WTC11 (cell line): ENCODE measurements at regions not wholly inside any gene's neighbourhood (a gene's known extent, or its start where the extent isn't known, plus 50 kb on each side); places are given as distances from the start of the nearest gene placed in this dataset.

ENCODE experiments used
- ATAC-seq: fragments of 200-7000 bp; cut with Tn5 transposase; 2 replicates; pipeline ENCODE4 v1.10.0; 2021; ENCODE audit warnings: mild to moderate bottlenecking, moderate library complexity
- CTCF ChIA-PET: fragments of 300-600 bp; sonication (Branson Sonifier 250); formaldehyde crosslinking; loops from one replicate; lab custom pipeline; 2021; ENCODE audit warnings: antibody characterized with exemption; lab: Charles Lee
- POLR2A ChIA-PET: fragments of 350-600 bp; sonication (Branson Sonifier 250); formaldehyde crosslinking; loops from one replicate; lab custom pipeline; 2021; ENCODE audit warnings: antibody characterized with exemption; lab: Charles Lee
- DNase-seq: peaks from one replicate; pipeline ENCODE4 v3.0.0; 2021; ENCODE audit warnings: low spot score
- H3K27ac Mint-ChIP-seq: 2 replicates; pipeline ENCODE4 v1.8.0; 2021; ENCODE audit warnings: mixed read lengths
- H3K27me3 Mint-ChIP-seq: 2 replicates; pipeline ENCODE4 v1.8.0; 2021; ENCODE audit warnings: low read depth, mild to moderate bottlenecking, moderate library complexity, mixed read lengths
- H3K36me3 Mint-ChIP-seq: 2 replicates; pipeline ENCODE4 v1.8.0; 2021; ENCODE audit warnings: mixed read lengths
- H3K4me1 Mint-ChIP-seq: 2 replicates; pipeline ENCODE4 v1.8.0; 2022; ENCODE audit warnings: mixed read lengths
- H3K4me3 Mint-ChIP-seq: 2 replicates; pipeline ENCODE4 v1.8.0; 2021; ENCODE audit warnings: mild to moderate bottlenecking, moderate library complexity, mixed read lengths
- H3K9me3 Mint-ChIP-seq: 2 replicates; pipeline ENCODE4 v1.8.0; 2021; ENCODE audit warnings: mixed read lengths
- ARID4B ChIP-seq: sonication (generic); formaldehyde crosslinking; IDR thresholded peaks from 2 replicates; pipeline ENCODE4 v1.8.0; 2023; ENCODE audit warnings: missing genetic modification reagents, mild to moderate bottlenecking, borderline replicate concordance
- ATF3 ChIP-seq: sonication (generic); formaldehyde crosslinking; conservative IDR thresholded peaks from 2 replicates; pipeline ENCODE4 v1.8.1; 2022; ENCODE audit warnings: mild to moderate bottlenecking, missing genetic modification reagents
- ESRRA ChIP-seq: sonication (generic); formaldehyde crosslinking; IDR thresholded peaks from 2 replicates; pipeline ENCODE4 v1.8.1; 2022; ENCODE audit warnings: mild to moderate bottlenecking, missing genetic modification reagents, borderline replicate concordance
- FOXJ3 ChIP-seq: sonication (generic); formaldehyde crosslinking; IDR thresholded peaks from 2 replicates; pipeline ENCODE4 v1.9.0; 2021; ENCODE audit warnings: missing genetic modification reagents, mild to moderate bottlenecking, borderline replicate concordance
- JUN ChIP-seq: sonication (generic); formaldehyde crosslinking; IDR thresholded peaks from 2 replicates; pipeline ENCODE4 v1.8.0; 2023; ENCODE audit warnings: mild to moderate bottlenecking, missing genetic modification reagents
- MAX ChIP-seq: sonication (generic); formaldehyde crosslinking; IDR thresholded peaks from 2 replicates; pipeline ENCODE4 v1.8.0; 2022; ENCODE audit warnings: mild to moderate bottlenecking, missing genetic modification reagents
- MLX ChIP-seq: sonication (generic); formaldehyde crosslinking; IDR thresholded peaks from 2 replicates; pipeline ENCODE4 v1.8.1; 2023; ENCODE audit warnings: mild to moderate bottlenecking, missing genetic modification reagents, moderate library complexity
- PRDM15 ChIP-seq: sonication (generic); formaldehyde crosslinking; IDR thresholded peaks from 2 replicates; pipeline ENCODE4 v1.8.0; 2022; ENCODE audit warnings: missing genetic modification reagents
- SMAD4 ChIP-seq: sonication (generic); formaldehyde crosslinking; IDR thresholded peaks from 2 replicates; pipeline ENCODE4 v1.8.0; 2022; ENCODE audit warnings: mild to moderate bottlenecking, missing genetic modification reagents
- ZMAT4 ChIP-seq: fragments of 250-450 bp; sonication (Bioruptor Pico); IDR thresholded peaks from 2 replicates; pipeline ENCODE4 v1.9.0; 2021; ENCODE audit warnings: mild to moderate bottlenecking
- ZNF138 ChIP-seq: sonication (generic); formaldehyde crosslinking; conservative IDR thresholded peaks from 2 replicates; pipeline ENCODE4 v1.8.1; 2022; ENCODE audit warnings: mild to moderate bottlenecking, moderate library complexity, missing genetic modification reagents
- ZNF281 ChIP-seq: sonication (generic); formaldehyde crosslinking; IDR thresholded peaks from 2 replicates; pipeline ENCODE4 v1.8.0; 2023; ENCODE audit warnings: mild to moderate bottlenecking, missing genetic modification reagents

GRCh38 chr13:76004416-76004815 is 368.3 kb downstream of the LMO7 start (continued):
- TF ChIP-seq ARID4B (CRISPR knock-in tag) (no peak), ZNF138 (CRISPR knock-in tag) (no peak), PRDM15 (CRISPR knock-in tag) (no peak)

GRCh38 chr13:76000131-76000530 is 364.0 kb downstream of the LMO7 start:
- ChIA-PET CTCF (no interaction called here), POLR2A (no interaction called here)
- no peaks in the 10 kb centered on the region for H3K27me3 Mint-ChIP-seq
- ATAC-seq = no peak
- no peak for DNase-seq
- no peak overlapping the region for H3K27ac Mint-ChIP-seq
- no peaks in the 10 kb centered on the region for H3K36me3 Mint-ChIP-seq
- no peaks in the 10 kb centered on the region for H3K9me3 Mint-ChIP-seq
- no peak overlapping the region for H3K4me3 Mint-ChIP-seq
- no peaks in the 10 kb centered on the region for H3K4me1 Mint-ChIP-seq
- no peak for TF ChIP-seq MLX
- no peak for TF ChIP-seq ESRRA (CRISPR knock-in tag)
- no peak for TF ChIP-seq JUN (CRISPR knock-in tag)
- no peak for TF ChIP-seq MAX
- TF ChIP-seq FOXJ3 = no peak
- TF ChIP-seq ZMAT4 = no peak
- no peak for TF ChIP-seq ATF3
- TF ChIP-seq ZNF281 (CRISPR knock-in tag) = no peak
- no peak for TF ChIP-seq SMAD4
